Uterus (tissue), 2 donors: ENCODE measurements at regions not wholly inside any gene's neighbourhood (a gene's known extent, or its start where the extent isn't known, plus 50 kb on each side); places are given as distances from the start of the nearest gene placed in this dataset.

Experiments used
- POLR2A ChIP-seq, 2 donors: fragments of 450-650 bp; IDR thresholded peaks; one replicate each; pipeline ENCODE4 v1.6.1; 2016; ENCODE audit warnings: antibody characterized with exemption in 2 of 2, mild to moderate bottlenecking in 1 of 2, moderate library complexity in 1 of 2
- TF ChIP-seq, protein P1 (sequence below), 4 experiments: fragments of 200-600 bp in 2 of 4; fragments of 450-650 bp in 2 of 4; sonication (generic) in 2 of 4; IDR thresholded peaks; one replicate each; pipeline ENCODE4 v1.5.1; 2016 to 2019; ENCODE audit warnings: antibody characterized with exemption in 4 of 4, mild to moderate bottlenecking in 2 of 4, moderate library complexity in 1 of 4

DNA sequence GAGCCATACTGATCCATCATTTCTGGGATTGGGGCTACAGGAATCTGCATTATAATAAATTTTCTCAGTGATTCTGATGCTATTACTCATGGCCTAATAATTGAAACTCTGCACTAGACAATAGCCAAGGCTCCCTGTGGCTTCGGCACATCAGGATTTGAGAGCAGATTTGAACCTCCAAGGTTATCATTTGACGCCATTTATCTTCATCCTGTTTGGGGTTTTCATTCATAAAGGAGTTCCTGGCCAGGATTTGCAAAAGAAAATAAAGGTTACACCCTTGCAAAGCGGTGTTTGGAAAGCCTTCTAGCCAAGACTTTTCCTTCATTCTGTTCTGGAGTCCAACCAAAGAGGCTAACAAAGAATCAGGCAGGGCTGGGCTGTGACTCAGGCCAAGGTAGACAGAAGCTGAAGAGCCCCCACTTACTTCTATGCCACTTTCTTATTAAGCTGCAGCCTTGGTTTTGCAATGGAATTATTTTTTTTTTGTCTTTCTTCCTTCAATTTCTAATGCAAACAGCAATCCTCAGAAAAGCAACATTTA lies 330.1 kb downstream of the DHX35 start:
- TF ChIP-seq, protein P1, sequence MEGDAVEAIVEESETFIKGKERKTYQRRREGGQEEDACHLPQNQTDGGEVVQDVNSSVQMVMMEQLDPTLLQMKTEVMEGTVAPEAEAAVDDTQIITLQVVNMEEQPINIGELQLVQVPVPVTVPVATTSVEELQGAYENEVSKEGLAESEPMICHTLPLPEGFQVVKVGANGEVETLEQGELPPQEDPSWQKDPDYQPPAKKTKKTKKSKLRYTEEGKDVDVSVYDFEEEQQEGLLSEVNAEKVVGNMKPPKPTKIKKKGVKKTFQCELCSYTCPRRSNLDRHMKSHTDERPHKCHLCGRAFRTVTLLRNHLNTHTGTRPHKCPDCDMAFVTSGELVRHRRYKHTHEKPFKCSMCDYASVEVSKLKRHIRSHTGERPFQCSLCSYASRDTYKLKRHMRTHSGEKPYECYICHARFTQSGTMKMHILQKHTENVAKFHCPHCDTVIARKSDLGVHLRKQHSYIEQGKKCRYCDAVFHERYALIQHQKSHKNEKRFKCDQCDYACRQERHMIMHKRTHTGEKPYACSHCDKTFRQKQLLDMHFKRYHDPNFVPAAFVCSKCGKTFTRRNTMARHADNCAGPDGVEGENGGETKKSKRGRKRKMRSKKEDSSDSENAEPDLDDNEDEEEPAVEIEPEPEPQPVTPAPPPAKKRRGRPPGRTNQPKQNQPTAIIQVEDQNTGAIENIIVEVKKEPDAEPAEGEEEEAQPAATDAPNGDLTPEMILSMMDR (IDR thresholded peaks at IDR 0.05): no peak
- no peak for TF ChIP-seq POLR2A (IDR thresholded peaks at IDR 0.05)
